Globus pallidus (tissue), 1 donor: ENCODE measurements at regions not wholly inside any gene's neighbourhood (a gene's known extent, or its start where the extent isn't known, plus 50 kb on each side); places are given as distances from the start of the nearest gene placed in this dataset.
"Not testable (repeated sequence)": the region's sequence is repeated elsewhere in the genome, so short reads cannot be mapped to it uniquely, and the experiment has no call there.

Source experiments
- DNase-seq: peaks from one replicate; pipeline ENCODE4 v3.0.0-alpha.2; 2015; ENCODE audit warnings: low spot score

DNA sequence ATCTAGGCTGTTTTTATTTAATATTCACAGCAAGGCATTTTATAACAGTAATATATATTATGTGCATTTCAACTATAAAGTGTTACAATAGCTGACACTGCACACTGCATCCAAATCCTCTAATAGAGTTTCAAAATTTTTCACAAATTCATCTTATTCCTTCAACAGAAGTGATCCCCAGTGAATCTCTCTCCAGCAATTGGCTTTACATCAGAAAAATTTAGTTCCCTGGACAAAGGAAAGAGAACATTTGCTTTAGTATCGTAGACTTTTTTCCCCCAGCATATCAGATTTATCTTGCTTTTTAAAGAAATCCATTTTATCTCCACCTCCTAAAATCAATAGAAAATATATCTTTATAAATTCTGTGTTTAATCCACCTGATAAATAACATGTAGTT lies 868.6 kb downstream of the TBL1XR1 start:
- no peak for DNase-seq

DNA sequence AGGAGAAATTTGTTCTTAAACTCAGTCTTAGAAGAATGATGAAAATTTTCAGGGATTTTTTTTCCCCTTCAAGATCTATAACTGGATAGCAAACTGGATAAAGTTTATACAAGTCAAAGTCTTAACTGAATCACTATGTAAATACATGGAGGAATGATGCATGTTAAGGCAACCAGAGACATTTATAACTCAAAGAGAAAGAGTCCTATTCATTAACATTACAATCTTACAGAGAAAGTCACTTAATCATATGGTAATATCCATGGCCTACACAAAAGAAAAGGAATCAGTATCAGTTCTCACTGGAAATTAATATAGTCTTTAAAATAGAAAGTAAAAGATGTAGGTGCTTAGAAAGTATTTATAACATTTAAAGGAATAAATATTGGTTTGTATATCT lies 869.1 kb downstream of the TBL1XR1 start:
- no peak for DNase-seq

DNA sequence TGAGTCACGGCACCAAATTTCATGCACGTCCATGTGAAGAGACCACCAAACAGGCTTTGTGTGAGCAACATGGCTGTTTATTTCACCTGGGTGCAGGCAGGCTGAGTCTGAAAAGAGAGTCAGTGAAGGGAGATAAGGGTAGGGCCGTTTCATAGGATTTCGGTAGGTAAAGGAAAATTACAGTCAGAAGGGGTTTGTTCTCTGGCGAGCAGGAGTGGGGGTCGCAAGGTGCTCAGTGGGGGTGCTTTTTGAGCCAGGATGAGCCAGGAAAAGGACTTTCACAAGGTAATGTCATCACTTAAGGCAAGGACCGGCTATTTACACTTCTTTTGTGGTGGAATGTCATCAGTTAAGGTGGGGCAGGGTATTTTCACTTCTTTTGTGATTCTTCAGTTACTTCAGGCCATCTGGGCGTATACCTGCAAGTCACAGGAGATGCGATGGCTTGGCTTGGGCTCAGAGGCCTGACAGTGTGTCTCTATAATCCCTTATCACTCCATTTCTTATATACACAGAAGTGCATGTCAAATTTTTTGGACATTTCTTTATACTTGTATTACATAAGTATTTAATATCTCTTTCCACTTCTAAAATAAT lies 870.3 kb downstream of the TBL1XR1 start:
- not testable (repeated sequence) for DNase-seq

DNA sequence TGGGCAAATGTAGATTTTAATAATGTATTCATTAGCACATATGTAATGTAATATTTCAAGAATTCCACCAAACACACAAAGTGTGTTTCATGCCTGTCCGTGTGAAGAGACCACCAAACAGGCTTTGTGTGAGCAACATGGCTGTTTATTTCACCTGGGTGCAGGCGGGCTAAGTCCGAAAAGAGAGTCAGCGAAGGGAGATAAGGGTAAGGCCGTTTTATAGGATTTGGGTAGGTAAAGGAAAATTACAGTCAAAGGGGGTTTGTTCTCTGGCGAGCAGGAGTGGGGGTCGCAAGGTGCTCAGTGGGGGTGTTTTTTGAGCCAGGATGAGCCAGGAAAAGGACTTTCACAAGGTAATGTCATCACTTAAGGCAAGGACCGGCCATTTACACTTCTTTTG lies 875.8 kb downstream of the TBL1XR1 start:
- DNase-seq, result not testable (repeated sequence)

DNA sequence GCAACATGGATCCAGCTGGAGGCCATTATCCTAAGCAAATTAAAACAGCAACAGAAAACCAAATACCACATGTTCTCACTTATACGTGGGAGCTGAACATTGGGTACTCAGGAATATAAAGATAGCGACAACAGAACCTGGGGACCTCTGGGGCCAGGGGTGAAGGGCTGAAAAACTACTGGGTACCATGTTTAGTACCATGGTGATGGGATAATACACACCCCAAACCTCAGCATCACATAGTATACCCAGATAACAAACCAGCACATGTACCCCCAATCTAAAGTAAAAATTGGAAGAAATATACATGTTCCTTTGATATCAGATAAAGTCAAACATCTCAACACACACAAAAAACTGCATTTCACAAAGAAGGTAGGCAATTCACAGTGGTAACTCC lies 876.2 kb downstream of the TBL1XR1 start:
- no peak for DNase-seq

DNA sequence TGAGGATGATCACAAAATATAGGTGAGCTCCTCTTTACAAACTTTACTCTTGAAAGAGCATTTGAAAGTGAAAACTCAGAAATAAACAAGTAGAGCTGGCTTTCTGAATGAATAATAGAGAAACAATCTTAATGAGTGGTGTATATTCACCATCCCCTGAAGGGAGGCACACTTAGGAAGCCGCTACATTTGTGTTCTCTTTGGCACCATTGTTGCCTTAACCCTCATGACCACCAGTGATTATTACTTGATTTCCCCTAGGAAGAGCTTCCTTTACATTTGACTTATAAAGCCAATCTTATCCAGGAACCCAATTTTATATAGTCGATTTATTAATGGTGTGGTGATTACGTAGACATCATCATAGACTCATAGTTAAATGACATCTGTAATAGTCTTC lies 883.9 kb downstream of the TBL1XR1 start:
- DNase-seq, result no peak

DNA sequence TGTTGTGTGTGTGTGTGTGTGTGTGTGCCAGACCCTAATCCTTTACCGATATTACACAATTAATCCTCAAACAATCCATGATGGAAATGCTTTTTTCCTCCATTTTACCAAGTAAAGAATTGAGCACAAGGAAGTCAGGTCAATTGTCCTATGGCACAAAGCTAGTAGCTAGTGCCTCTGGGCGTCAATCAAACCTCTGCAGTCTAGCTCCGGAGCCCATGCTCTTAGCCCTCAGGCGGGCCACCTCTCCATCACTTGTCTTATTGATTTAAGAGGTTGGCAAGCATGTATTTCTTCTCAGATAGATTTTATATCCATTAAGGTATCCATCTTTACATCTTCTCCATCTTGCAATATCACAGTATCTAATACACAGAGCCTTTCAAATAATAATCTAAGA lies 886.6 kb downstream of the TBL1XR1 start:
- no peak for DNase-seq

DNA sequence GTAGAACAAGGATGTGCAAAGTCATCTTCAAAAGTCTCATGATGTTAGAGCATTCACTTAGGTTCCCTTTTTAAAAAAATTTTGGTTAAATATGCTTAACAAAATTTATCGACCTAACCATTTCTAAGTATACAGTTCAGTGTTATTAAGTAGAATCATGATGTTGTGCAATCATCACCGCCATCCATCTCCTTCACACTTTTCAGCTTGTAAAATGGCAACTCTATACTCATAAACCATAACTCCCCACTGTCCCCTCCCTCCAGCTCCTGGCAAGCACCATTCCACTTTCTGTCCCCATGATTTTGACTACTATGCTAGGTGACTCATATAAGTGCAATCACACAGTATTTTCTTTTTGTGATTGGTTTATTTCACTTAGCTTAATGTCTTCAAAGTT lies 895.0 kb downstream of the TBL1XR1 start:
- no peak for DNase-seq

DNA sequence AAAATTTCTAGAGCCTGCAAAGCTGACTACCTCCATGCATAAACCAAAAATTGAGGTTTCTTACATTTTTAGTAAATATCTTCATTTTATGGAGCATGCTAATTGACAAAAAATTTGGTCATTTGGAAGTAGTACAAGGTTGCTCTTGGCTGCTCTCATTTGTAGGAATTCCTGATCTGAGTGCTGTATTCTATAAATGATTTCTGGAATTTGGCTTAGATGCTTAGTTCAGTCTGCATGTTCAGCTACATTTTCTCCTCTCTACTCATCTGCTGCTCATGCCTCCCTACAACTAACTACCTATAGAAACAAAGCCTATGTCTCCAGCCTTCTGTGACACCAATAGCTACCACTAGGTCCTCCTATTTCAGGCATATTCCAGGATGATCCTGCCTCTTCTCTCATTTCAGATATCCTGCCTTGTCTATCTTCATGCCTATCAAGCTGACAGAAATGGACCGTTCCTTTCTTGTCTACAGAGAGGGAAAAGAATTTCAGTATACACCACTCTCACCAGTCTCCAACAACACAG lies 901.1 kb downstream of the TBL1XR1 start:
- no peak for DNase-seq

DNA sequence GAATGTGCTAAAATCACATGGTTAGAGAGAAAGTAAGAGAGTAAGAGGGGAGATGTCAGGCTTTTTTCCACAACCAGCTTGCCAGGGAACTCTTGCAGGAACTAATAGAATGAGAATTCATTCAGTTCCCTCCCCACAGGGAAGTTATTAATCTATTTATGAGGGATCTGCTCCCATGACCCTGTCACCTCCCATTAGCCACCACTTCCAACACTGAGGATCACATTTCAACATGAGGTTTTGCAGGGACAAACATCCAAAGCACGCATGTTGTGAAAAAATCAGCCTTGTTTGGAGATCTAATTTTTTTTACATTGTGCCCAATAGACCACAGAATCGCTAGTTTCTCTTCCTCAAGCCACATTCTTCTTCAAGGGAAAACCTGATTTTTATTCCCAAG lies 904.0 kb downstream of the TBL1XR1 start:
- no peak for DNase-seq

DNA sequence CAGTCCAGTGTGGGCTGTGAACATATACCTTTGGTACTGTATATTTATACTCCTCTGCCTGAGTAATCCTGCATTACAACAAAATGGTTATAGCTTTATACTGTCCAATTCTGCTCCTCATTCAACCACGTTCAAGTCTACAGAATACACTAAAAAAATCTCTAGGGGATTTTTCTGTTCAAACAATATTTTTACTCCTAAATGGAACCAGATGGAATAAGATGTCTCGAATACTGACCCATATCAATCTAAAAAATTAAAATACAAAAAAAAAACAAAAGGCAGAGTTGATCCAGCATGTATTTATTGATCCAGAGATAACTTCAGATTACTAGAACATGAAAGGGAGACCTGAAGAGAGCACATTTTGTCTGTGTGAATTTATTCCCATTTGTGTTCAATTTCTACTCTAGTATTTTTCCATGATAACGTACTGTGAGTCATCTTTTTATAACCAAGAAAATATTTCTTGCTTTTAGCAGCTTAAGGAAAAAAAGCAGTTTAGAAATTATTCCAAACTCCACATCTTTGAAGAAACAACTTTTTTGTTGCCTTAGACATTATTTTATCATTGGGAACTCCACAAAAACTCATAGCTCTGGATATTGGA lies 910.7 kb downstream of the TBL1XR1 start:
- no peak for DNase-seq

DNA sequence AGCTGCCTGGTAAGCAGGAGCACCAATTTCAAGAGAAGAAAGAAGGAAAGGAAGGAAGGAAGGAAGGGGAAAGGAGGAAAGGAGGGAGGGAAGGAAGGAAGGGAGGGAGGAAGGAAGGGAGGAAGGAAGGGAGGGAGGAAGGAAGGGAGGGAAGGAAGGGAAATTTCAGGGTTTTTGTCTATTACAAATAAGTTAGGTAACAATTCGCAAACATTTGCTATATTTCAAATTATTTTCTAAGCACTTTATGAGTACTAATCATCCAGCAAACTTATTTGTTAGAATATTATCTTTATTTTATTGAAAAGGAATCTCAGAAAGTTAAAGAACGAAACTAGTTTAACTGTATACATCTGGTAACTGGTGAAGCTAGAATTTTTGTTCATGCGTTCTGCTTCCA lies 921.7 kb downstream of the TBL1XR1 start:
- no peak for DNase-seq

DNA sequence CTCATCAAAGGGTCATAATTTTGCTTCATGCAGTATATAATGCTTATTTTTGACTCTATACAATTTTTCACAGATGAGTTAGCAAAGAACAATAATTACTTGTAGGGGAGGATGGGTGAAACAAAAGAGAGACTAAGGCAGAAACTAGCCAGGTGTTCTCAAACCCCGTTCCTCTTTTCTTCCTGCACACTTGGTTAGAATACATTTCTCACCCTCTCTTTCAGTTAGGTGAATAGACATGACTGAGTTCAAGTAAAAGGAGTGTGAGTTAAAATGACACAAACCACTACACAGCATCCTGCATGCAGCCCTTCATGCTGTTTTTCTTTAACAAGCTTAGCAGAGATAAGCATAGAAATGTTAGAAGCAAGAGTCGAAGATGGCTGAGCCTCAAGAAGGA lies 922.2 kb downstream of the TBL1XR1 start:
- no peak for DNase-seq

DNA sequence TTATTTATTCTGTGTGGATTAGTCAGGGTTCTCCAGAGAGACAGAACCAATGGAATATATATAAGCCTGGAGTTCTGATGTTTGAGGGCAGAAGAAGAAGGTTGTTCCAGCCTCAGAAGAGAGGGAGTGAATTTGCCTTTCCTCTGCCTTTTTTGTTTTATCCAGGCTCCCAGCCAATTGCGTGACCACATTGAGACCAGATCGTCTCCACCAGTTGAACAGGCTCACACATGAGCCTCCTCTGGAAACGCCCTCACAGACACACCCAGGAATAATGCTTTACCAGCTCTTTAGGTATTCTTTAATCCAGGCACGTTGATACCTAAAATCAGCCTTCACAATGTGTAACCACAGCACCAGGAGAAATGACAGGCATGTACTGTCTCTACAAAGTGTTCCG lies 923.1 kb downstream of the TBL1XR1 start:
- DNase-seq, result no peak

DNA sequence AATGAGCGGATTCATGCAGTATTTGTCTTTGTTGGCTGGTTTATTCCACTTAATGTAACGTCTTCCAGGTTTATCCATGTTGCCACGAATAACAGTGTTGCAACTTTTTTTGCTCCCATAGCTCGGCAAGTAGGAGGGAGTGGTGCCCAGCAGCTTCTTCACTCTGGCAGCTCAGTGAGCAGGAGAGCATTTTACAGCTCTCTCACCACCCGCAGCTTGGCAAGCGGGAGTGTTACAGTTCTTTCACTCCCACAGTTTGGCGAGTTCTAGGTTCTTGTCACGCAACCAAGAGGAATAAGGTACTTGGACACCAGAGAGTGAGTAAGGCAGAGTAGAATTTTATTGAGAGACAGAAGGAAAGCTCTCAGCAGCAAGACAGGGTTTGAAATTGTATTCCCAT lies 935.2 kb downstream of the TBL1XR1 start:
- DNase-seq, result no peak

DNA sequence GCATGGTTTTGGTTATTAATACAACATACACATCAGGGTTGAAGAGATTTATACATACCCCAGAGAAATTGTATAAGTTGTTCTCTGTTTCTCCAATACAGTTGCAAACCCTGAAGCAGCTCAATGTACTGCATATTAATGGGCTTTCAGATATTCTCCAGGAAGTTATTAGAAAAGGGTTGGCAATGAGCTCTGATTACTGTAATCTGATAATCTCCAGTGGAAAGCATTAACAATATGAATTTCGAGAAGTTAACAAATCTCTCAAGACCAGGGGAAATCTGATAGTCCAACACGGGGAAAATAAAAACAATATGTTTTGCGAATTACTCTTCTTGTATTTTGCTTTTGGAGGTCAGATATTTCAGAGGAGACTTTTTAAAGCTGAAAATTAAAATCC lies 950.1 kb downstream of the TBL1XR1 start:
- DNase-seq, result no peak

DNA sequence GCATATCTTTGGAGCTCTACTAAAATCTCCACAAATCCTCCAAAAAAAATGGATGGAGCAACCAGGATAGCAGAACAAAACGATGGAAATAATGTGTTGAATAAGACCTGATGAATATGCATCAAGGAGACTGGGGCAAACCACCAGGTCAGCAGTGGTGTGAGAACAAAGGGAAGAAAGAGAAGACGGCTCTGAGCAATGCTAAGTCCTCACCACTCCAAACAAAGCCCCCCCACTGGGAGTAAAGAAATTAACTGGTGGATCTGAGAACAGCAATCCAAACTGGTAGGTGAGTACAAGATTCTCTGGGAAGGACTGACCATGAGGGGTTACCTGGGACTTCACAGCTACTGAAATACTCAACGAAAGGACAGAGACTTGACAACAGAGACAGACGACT lies 977.3 kb downstream of the TBL1XR1 start:
- DNase-seq, result no peak

DNA sequence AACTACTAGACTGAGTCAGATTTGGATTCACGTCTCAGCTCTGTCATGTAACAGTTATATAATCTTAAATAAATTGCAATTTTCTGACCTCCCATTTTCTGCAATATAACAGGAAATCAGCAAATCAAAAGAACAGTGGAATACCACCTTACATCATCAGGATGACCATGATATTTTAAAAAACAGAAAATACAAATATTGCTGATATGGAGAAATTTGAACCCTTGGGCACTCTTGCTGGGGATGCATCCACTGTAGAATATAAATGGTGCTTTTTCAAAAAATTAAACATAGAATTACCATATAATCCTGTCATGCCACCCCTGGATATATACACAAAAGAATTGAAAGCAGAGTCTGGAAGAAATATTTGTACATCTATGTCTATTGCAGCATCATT lies 982.5 kb downstream of the TBL1XR1 start:
- DNase-seq, result no peak

DNA sequence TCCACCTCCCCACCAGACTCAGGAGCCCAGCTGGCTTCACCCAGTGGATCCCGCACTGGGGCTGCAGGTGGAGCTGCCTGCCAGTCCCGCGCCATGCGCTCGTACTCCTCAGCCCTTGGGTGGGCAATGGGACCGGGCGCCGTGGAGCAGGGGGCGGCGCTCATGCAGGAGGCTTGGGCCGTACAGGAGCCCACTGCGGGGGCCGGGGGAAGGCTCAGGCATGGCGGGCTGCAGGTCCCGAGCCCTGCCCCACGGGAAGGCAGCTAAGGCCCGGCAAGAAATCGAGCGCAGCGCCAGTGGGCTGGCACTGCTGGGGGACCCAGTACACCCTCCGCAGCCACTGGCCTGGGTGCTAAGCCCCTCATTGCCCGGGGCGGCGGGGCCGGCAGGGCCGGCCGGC lies 984.0 kb downstream of the TBL1XR1 start:
- not testable (repeated sequence) for DNase-seq

DNA sequence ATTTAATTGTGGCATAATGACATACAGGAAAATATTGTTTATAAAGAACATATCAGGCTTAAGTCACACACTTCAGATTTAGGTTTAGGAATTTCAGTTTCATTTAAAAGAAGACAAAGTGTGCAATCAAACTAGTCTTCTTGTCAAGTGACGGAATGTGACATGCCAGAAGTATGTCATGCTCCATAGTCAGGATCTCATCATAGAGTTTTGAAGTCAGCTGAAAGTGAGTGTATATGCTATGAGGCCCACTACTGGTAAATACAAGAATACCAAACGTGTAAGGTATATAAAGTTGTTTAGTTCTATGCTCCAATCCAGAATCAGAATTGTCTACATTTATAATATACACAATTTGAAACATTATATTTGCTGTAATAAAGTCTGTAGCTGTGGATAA lies 988.4 kb downstream of the TBL1XR1 start:
- no peak for DNase-seq

DNA sequence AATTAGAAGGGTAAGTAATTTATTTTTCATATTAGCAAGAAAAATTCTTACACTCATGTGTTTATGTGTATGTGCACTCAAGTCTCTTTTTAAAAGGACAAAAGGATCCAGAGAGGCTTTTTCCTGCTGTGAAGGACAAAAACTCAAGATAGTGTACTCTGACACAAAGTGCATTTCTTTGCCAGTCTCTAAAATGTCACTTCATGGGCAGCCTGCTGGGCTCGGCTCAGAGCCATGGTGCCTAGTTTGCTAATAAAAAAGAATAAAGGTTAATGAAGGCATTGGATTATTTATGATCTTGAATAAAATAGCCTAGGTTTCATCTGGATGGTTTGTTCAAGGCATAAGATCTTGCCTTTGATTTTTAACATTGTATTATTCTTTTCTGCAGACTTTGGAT lies 989.0 kb downstream of the TBL1XR1 start:
- DNase-seq, result no peak

DNA sequence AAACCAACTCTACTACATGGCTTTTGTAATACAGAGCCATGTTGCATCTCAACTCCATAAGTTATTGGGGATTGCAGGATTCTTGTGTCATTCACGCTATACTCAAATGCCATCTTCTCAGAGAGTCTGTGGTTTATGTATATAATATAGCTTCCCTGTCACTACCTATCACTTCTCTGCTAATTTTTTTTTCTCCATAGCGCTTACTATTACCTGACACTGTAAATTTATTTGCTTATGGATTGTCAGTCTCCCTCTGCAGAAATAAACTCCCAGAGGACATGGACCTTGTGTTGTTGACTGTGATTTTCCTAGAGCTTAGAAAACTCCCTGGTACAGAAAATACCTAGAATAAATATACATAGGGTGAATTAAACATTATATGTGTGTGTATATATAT lies 990.5 kb downstream of the TBL1XR1 start:
- no peak for DNase-seq

DNA sequence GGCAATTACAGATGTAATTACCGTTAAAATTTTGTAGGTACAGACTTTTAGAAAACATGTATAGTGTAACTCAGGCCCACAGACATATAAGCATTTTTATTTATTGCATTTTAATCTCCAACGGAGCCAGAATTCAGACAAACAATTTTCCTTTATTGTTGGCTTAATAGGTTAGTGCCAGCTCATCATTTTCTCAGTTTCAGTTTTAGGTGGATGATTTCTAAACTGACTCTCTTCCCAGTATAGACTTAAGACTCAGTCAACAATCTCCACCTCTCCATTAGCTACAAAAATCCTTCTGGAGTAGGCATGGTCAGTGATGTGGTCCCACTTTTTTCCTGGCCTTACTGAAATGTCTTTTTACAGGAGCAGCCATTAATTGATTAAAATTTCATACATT lies 994.6 kb downstream of the TBL1XR1 start:
- no peak for DNase-seq

DNA sequence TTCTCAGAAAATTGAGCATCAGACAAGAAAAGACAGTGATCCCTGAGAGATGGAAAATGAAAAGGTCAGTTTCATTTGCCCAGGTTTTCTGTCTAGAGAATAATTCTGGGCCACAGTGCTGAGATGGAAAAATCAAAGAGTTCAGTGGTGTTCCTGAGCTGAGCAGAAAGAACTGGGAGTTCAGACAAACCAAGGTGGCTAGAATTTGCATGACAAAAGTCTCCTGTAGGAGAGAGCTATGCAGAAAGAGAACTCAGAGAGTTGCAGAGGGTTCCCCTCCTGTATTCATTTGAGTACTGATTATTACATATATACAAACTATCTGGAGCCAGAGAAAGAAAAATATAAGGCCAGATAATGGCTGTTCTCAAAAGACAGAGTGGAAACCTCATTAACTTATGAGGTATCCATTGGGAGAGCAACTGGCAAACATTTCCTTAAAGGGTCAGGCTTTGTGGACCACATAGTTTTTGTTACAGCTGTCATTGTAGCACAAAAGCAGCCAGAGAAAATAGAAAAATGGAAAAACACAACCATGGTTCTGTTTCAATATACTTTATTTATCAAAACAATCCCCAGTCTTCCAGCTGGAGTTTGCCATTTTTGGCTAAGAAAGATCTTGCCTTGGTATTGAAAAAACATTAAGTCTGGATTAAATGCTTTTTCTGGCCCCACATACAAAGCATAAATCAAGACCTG lies 1004.1 kb downstream of the TBL1XR1 start:
- DNase-seq, result no peak
